ENCODE measurements at regions not wholly inside any gene's neighbourhood (a gene's known extent, or its start where the extent isn't known, plus 50 kb on each side); places are given as distances from the start of the nearest gene placed in this dataset.

GRCh38 chr1:61581251-61581650 lies 143.7 kb downstream of the TM2D1 start:
- TF ChIP-seq CTCF (conservative IDR thresholded peaks at IDR 0.05; ENCODE audit: low read depth, low read length) (no peak), EZH2 (IDR thresholded peaks at IDR 0.05; ENCODE audit: borderline replicate concordance, low read depth, low read length, poor library complexity, severe bottlenecking) (no peak)

Data from A673 (cell line).